ENCODE measurements at regions not wholly inside any gene's neighbourhood (a gene's known extent, or its start where the extent isn't known, plus 50 kb on each side); places are given as distances from the start of the nearest gene placed in this dataset.

- Histone ChIP-seq H3K36me3 (ENCODE audit: insufficient read depth, low read length) (no peaks in the 10 kb centered on the region), H4K20me1 (ENCODE audit: insufficient read depth) (no peaks in the 10 kb centered on the region), H3K27me3 (ENCODE audit: insufficient read depth, low read depth, low read length) (no peaks in the 10 kb centered on the region), H3K27ac (ENCODE audit: low read length) (no peak overlapping the region), H3K9ac (ENCODE audit: low read length) (no peak overlapping the region), H2AFZ (ENCODE audit: low read depth, low read length) (no peak overlapping the region), H3K9me3 (ENCODE audit: low read length) (no peaks in the 10 kb centered on the region), H3K79me2 (replicated peaks; ENCODE audit: insufficient read depth, low read length) (no peaks in the 10 kb centered on the region), H3K4me2 (ENCODE audit: low read length) (no peak overlapping the region), H3K9me2 (ENCODE audit: insufficient read depth, low read length) (no peaks in the 10 kb centered on the region), H3K4me3 (ENCODE audit: low read length) (no peak overlapping the region), H3F3A (ENCODE audit: insufficient read depth, low read length, poor library complexity, severe bottlenecking) (no peaks in the 10 kb centered on the region)
- no peak for TF ChIP-seq TAF1 (IDR thresholded peaks at IDR 0.05; ENCODE audit: low read depth)
- TF ChIP-seq RAD21 (conservative IDR thresholded peaks at IDR 0.05) = no peak
- no peak for TF ChIP-seq EP300 (conservative IDR thresholded peaks at IDR 0.05; ENCODE audit: poor library complexity, severe bottlenecking)
- no peak for TF ChIP-seq SMC3 (conservative IDR thresholded peaks at IDR 0.05; ENCODE audit: poor library complexity)
- TF ChIP-seq EZH2 (IDR thresholded peaks at IDR 0.05; ENCODE audit: borderline replicate concordance, insufficient read depth, low read length, poor library complexity, severe bottlenecking) = no peak
- no peak for TF ChIP-seq MXI1 (conservative IDR thresholded peaks at IDR 0.05; ENCODE audit: poor library complexity, severe bottlenecking)
- TF ChIP-seq CTCF (IDR thresholded peaks at IDR 0.05; ENCODE audit: poor library complexity, severe bottlenecking) = no peak
- no peak for TF ChIP-seq REST (IDR thresholded peaks at IDR 0.05; ENCODE audit: borderline replicate concordance)
- no peak for TF ChIP-seq POLR2AphosphoS5 (IDR thresholded peaks at IDR 0.05)
These were observed 232.5 kb upstream of the NDST3 start for GRCh38 chr4:117801756-117802155.

- no peak for TF ChIP-seq RAD21 (conservative IDR thresholded peaks at IDR 0.05)
- no peak for TF ChIP-seq TAF1 (IDR thresholded peaks at IDR 0.05; ENCODE audit: low read depth)
- no peak for TF ChIP-seq SMC3 (conservative IDR thresholded peaks at IDR 0.05; ENCODE audit: poor library complexity)
- no peak for TF ChIP-seq MXI1 (conservative IDR thresholded peaks at IDR 0.05; ENCODE audit: poor library complexity, severe bottlenecking)
- TF ChIP-seq EP300 (conservative IDR thresholded peaks at IDR 0.05; ENCODE audit: poor library complexity, severe bottlenecking) = no peak
- TF ChIP-seq CTCF (IDR thresholded peaks at IDR 0.05; ENCODE audit: poor library complexity, severe bottlenecking) = no peak
- TF ChIP-seq EZH2 (IDR thresholded peaks at IDR 0.05; ENCODE audit: borderline replicate concordance, insufficient read depth, low read length, poor library complexity, severe bottlenecking) = no peak
- TF ChIP-seq REST (IDR thresholded peaks at IDR 0.05; ENCODE audit: borderline replicate concordance) = no peak
- no peak for TF ChIP-seq POLR2AphosphoS5 (IDR thresholded peaks at IDR 0.05)
These were observed 222.6 kb upstream of the NDST3 start for GRCh38 chr4:117811731-117812130.

More at GRCh38 chr4:117811731-117812130, 222.6 kb upstream of the NDST3 start:
- Histone ChIP-seq H3K79me2 (replicated peaks; ENCODE audit: insufficient read depth, low read length) (no peaks in the 10 kb centered on the region), H3K27me3 (ENCODE audit: insufficient read depth, low read depth, low read length) (no peaks in the 10 kb centered on the region), H3K9me2 (ENCODE audit: insufficient read depth, low read length) (no peaks in the 10 kb centered on the region), H3K9ac (ENCODE audit: low read length) (no peak overlapping the region), H2AFZ (ENCODE audit: low read depth, low read length) (no peak overlapping the region), H3F3A (ENCODE audit: insufficient read depth, low read length, poor library complexity, severe bottlenecking) (no peaks in the 10 kb centered on the region), H3K4me2 (ENCODE audit: low read length) (no peak overlapping the region), H3K36me3 (ENCODE audit: insufficient read depth, low read length) (no peaks in the 10 kb centered on the region), H3K27ac (ENCODE audit: low read length) (no peak overlapping the region), H3K4me3 (ENCODE audit: low read length) (no peak overlapping the region), H3K9me3 (ENCODE audit: low read length) (no peaks in the 10 kb centered on the region), H4K20me1 (ENCODE audit: insufficient read depth) (no peaks in the 10 kb centered on the region)
